H1 (cell line): ENCODE measurements at regions not wholly inside any gene's neighbourhood (a gene's known extent, or its start where the extent isn't known, plus 50 kb on each side); places are given as distances from the start of the nearest gene placed in this dataset.

Source experiments
- CTCF ChIA-PET: fragments of 300-600 bp; sonication (Branson Sonifier 250); formaldehyde crosslinking; loops from one replicate; lab custom pipeline; 2021; ENCODE audit not compliant: partially characterized antibody; lab: Charles Lee
- POLR2A ChIA-PET: fragments of 300-600 bp; sonication (Branson Sonifier 250); formaldehyde crosslinking; loops from one replicate; lab custom pipeline; 2021; ENCODE audit warnings: inconsistent platforms; ENCODE audit not compliant: partially characterized antibody; lab: Charles Lee
- DNase-seq, 2 experiments: peaks; one replicate each; pipeline versions ENCODE4 v3.0.0 to v3.0.0-alpha.2; 2010 to 2022; ENCODE audit warnings: low spot score in 2 of 2, low read depth in 1 of 2, mixed read lengths in 1 of 2
- FAIRE-seq: peaks from 2 replicates; lab custom pipeline; 2011; peaks lifted over from hg19 to GRCh38; lab: Jason Lieb, UNC
- H2AFZ ChIP-seq: 2 replicates; pipeline ENCODE4 v1.8.1; 2012; ENCODE audit warnings: low read length, inconsistent platforms
- H2AK5ac ChIP-seq: 2 replicates; pipeline ENCODE4 v1.6.1; 2013; ENCODE audit warnings: low read depth, low read length
- H2BK120ac ChIP-seq: replicated peaks from 2 replicates; pipeline ENCODE3; 2013; ENCODE audit warnings: low read depth, low read length, inconsistent platforms
- H2BK12ac ChIP-seq: 2 replicates; pipeline ENCODE4 v1.6.1; 2013; ENCODE audit warnings: low read depth, low read length
- H2BK15ac ChIP-seq: 2 replicates; pipeline ENCODE4 v1.6.1; 2013; ENCODE audit warnings: low read length
- H2BK20ac ChIP-seq: 2 replicates; pipeline ENCODE4 v1.6.1; 2013; ENCODE audit warnings: low read length
- H2BK5ac ChIP-seq: 2 replicates; pipeline ENCODE4 v1.6.1; 2013; ENCODE audit warnings: low read depth, low read length
- H3K14ac ChIP-seq: 2 replicates; pipeline ENCODE4 v1.6.1; 2013; ENCODE audit warnings: inconsistent platforms; ENCODE audit not compliant: insufficient read length
- H3K18ac ChIP-seq: 2 replicates; pipeline ENCODE4 v1.6.1; 2013; ENCODE audit warnings: low read length; ENCODE audit errors: extremely low read depth
- H3K23ac ChIP-seq: 2 replicates; pipeline ENCODE4 v1.6.1; 2013; ENCODE audit warnings: inconsistent platforms; ENCODE audit not compliant: insufficient read length
- H3K23me2 ChIP-seq: 2 replicates; pipeline ENCODE4 v1.6.1; 2013; ENCODE audit warnings: low read depth, low read length
- H3K27ac ChIP-seq: 2 replicates; pipeline ENCODE4 v1.6.1; 2011; ENCODE audit warnings: low read depth, low read length, inconsistent platforms
- H3K27me3 ChIP-seq, 4 experiments: replicated peaks in 1 of 4; 1 replicate in 1 of 4; 2 replicates in 3 of 4; pipeline versions ENCODE4 v1.6.1 to v1.8.1; 2011 to 2013; ENCODE audit warnings: low read length in 3 of 4, mild to moderate bottlenecking in 3 of 4, inconsistent platforms in 2 of 4, mixed read lengths in 2 of 4, moderate library complexity in 1 of 4; ENCODE audit not compliant: control insufficient read depth in 3 of 4, insufficient read depth in 3 of 4; ENCODE audit errors: extremely low read depth in 1 of 4
- H3K36me3 ChIP-seq, 4 experiments: 2 replicates each; pipeline versions ENCODE4 v1.6.1 to v1.8.1; 2011 to 2013; ENCODE audit warnings: mild to moderate bottlenecking in 4 of 4, low read length in 3 of 4, moderate library complexity in 2 of 4, control low read depth in 1 of 4, inconsistent platforms in 1 of 4; ENCODE audit not compliant: insufficient read depth in 4 of 4, control insufficient read depth in 2 of 4
- H3K4ac ChIP-seq: replicated peaks from 2 replicates; pipeline ENCODE3; 2013; ENCODE audit warnings: low read length, low read depth, mixed read lengths, inconsistent platforms; ENCODE audit not compliant: insufficient read length
- H3K4me1 ChIP-seq, 4 experiments: replicated peaks in 1 of 4; 1 replicate in 1 of 4; 2 replicates in 3 of 4; pipeline versions ENCODE4 v1.6.1 to v1.8.1; 2011 to 2013; ENCODE audit warnings: low read length in 3 of 4, inconsistent platforms in 2 of 4, mixed read lengths in 1 of 4; ENCODE audit not compliant: insufficient read depth in 4 of 4, control insufficient read depth in 3 of 4
- H3K4me2 ChIP-seq, 2 experiments: 2 replicates each; pipeline versions ENCODE4 v1.6.1 to v1.8.1; 2011 to 2013; ENCODE audit warnings: low read depth in 2 of 2, low read length in 2 of 2, control low read depth in 1 of 2, inconsistent platforms in 1 of 2, mild to moderate bottlenecking in 1 of 2; ENCODE audit not compliant: insufficient read depth in 1 of 2
- H3K4me3 ChIP-seq, 4 experiments: fragments of 200-600, 300-600 bp in 1 of 4; sonication (generic), shearing (Covaris generic), sonication (Bioruptor Twin) in 1 of 4; 2 replicates each; pipeline versions ENCODE4 v1.5.1 to v1.8.1; 2011 to 2016; ENCODE audit warnings: low read length in 4 of 4, low read depth in 3 of 4, control low read depth in 2 of 4, inconsistent platforms in 2 of 4, mild to moderate bottlenecking in 2 of 4, mixed read lengths in 1 of 4, moderate library complexity in 1 of 4; ENCODE audit not compliant: insufficient read depth in 2 of 4; ENCODE audit errors: extremely low read depth in 1 of 4
- H3K56ac ChIP-seq: replicated peaks from 2 replicates; pipeline ENCODE3; 2013; ENCODE audit warnings: low read depth, mild to moderate bottlenecking, mixed read lengths, low read length, inconsistent platforms; ENCODE audit not compliant: insufficient read length
- H3K79me1 ChIP-seq: 2 replicates; pipeline ENCODE4 v1.6.1; 2013; ENCODE audit warnings: low read depth, low read length, control low read depth
- H3K79me2 ChIP-seq, 2 experiments: 2 replicates each; pipeline versions ENCODE4 v1.6.1 to v1.8.1; 2012 to 2013; ENCODE audit warnings: low read length in 2 of 2, mild to moderate bottlenecking in 2 of 2, inconsistent platforms in 1 of 2; ENCODE audit not compliant: insufficient read depth in 2 of 2, control insufficient read depth in 1 of 2
- H3K9ac ChIP-seq, 4 experiments: replicated peaks in 1 of 4; 1 replicate in 1 of 4; 2 replicates in 3 of 4; pipeline versions ENCODE4 v1.6.1 to v1.8.1; 2011 to 2013; ENCODE audit warnings: low read depth in 3 of 4, low read length in 3 of 4, control low read depth in 2 of 4, mild to moderate bottlenecking in 2 of 4, moderate library complexity in 2 of 4, inconsistent platforms in 1 of 4; ENCODE audit errors: extremely low read depth in 1 of 4
- H3K9me3 ChIP-seq, 2 experiments: 2 replicates each; pipeline versions ENCODE4 v1.6.1 to v1.8.1; 2012 to 2013; ENCODE audit warnings: mild to moderate bottlenecking in 2 of 2, moderate library complexity in 2 of 2, control low read depth in 1 of 2, inconsistent platforms in 1 of 2, low read depth in 1 of 2, low read length in 1 of 2, mixed read lengths in 1 of 2; ENCODE audit not compliant: insufficient read depth in 2 of 2
- H4K20me1 ChIP-seq, 2 experiments: replicated peaks in 1 of 2; 2 replicates each; pipeline versions ENCODE3 to v1.8.1; 2011 to 2013; ENCODE audit warnings: inconsistent platforms in 2 of 2, low read length in 2 of 2, mild to moderate bottlenecking in 1 of 2; ENCODE audit not compliant: insufficient read depth in 2 of 2, control insufficient read depth in 1 of 2
- H4K5ac ChIP-seq: 2 replicates; pipeline ENCODE4 v1.6.1; 2013; ENCODE audit warnings: low read length, low read depth, mixed read lengths, inconsistent platforms; ENCODE audit not compliant: insufficient read length
- H4K8ac ChIP-seq: 2 replicates; pipeline ENCODE4 v1.8.0; 2013; ENCODE audit warnings: mild to moderate bottlenecking, moderate library complexity, low read length, inconsistent platforms; ENCODE audit not compliant: insufficient read depth; ENCODE audit errors: extremely low read depth
- H4K91ac ChIP-seq: replicated peaks from 2 replicates; pipeline ENCODE3; 2013; ENCODE audit warnings: low read length, mixed read lengths, inconsistent platforms; ENCODE audit not compliant: insufficient read length
- BCL11A ChIP-seq, 2 experiments: IDR thresholded peaks; one replicate each; pipeline ENCODE4 v1.6.1; 2011; ENCODE audit warnings: low read depth in 2 of 2, low read length in 2 of 2, mild to moderate bottlenecking in 2 of 2
- HDAC2 ChIP-seq, 2 experiments: fragments of 300-600 bp in 1 of 2; sonication (generic) in 1 of 2; IDR thresholded peaks; 2 replicates each; pipeline ENCODE4 v1.6.1; 2011 to 2012; ENCODE audit warnings: low read depth in 2 of 2, low read length in 2 of 2, mild to moderate bottlenecking in 2 of 2, moderate library complexity in 2 of 2, borderline replicate concordance in 1 of 2, inconsistent platforms in 1 of 2
- WGBS, 2 experiments: shearing (Covaris generic) in 1 of 2; methylation state at CpG; one replicate each; pipeline versions ENCODE4 v1.1.6 to v1.1.7; 2013 to 2015; ENCODE audit warnings: low lambda C conversion rate in 2 of 2, mixed read lengths in 2 of 2, inconsistent platforms in 1 of 2, low coverage in 1 of 2, missing lambda C conversion rate in 1 of 2; ENCODE audit not compliant: insufficient replicate concordance in 2 of 2, insufficient coverage in 1 of 2, insufficient read length in 1 of 2; ENCODE audit errors: extremely low coverage in 1 of 2, missing lambda C conversion rate in 1 of 2; 5-methylcytosine and 5-hydroxymethylcytosine counted together
- TF ChIP-seq, protein P1 (sequence below): IDR thresholded peaks from 2 replicates; pipeline ENCODE4 v1.6.1; 2012; ENCODE audit warnings: low read length, inconsistent platforms
- TF ChIP-seq, protein P2 (sequence below), 3 experiments: IDR thresholded peaks; 1 replicate in 2 of 3; 2 replicates in 1 of 3; pipeline versions ENCODE4 v1.5.1 to v1.6.1; 2011; ENCODE audit warnings: low read length in 3 of 3, mild to moderate bottlenecking in 3 of 3, inconsistent platforms in 2 of 3, low read depth in 1 of 3, moderate library complexity in 1 of 3; ENCODE audit not compliant: insufficient read depth in 1 of 3; ENCODE audit errors: control extremely low read depth in 1 of 3

DNA sequence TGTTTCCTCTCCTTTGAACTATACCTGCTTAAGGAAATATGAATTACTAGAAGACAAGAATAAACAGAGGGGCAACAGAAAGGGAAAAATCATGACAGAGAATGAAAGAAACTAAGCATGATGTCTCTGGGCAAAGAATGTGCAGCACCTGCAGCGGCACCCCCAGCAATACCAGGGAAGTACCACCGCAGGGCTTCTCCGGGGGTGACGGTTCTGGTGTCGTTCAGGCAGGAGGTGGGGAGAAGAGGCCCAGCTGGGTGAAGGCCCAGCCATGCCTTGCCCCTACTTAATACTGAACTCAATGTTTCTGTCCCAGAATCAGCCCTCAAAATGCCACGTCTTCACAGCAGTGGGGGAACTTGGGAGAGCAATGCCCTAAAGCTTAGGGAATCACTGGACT lies 337.6 kb downstream of the CDC14C start:
- WGBS, 2 experiments, result 91% methylated on average over 6 of the region's 6 CpGs; no CpG with 5 or more reads in 1 of the 2 experiments
- Histone ChIP-seq H3K9ac (no peak overlapping the region), H3K14ac (no peak overlapping the region), H3K79me2 (no peaks in the 10 kb centered on the region), H2AFZ (no peak overlapping the region; the same call in 1 of the 2 replicates), H3K4ac (no peak overlapping the region), H3K36me3 (no peaks in the 10 kb centered on the region), H2BK15ac (peak overlapping the region; percentile 18), H3K18ac (no peak overlapping the region), H3K27ac (no peak overlapping the region), H3K23me2 (no peaks in the 10 kb centered on the region), H4K20me1 (no peaks in the 10 kb centered on the region), H3K4me3 (no peak overlapping the region), H2BK12ac (no peak overlapping the region; the same call in 1 of the 2 replicates), H3K4me2 (no peak overlapping the region), H3K79me1 (no peaks in the 10 kb centered on the region), H2BK20ac (no peak overlapping the region), H2BK120ac (no peak overlapping the region), H3K27me3 (no peaks in the 10 kb centered on the region), H3K23ac (no peak overlapping the region), H2BK5ac (no peak overlapping the region), H3K56ac (no peak overlapping the region), H4K91ac (peak overlapping the region; percentile 7), H3K9me3 (no peaks in the 10 kb centered on the region), H4K8ac (no peak overlapping the region), H3K4me1 (no peaks in the 10 kb centered on the region), H2AK5ac (no peak overlapping the region), H4K5ac (no peak overlapping the region)
- CTCF ChIA-PET, result interaction anchor here (1.1 kb wide), 1 partner anchor 254 kb away, joined by 3 read pairs; no protein-coding TSS in a partner anchor
- no peak for TF ChIP-seq HDAC2 (IDR thresholded peaks at IDR 0.05; ENCODE audit: borderline replicate concordance in 1 of 2, low read depth in 2 of 2, low read length in 2 of 2)
- TF ChIP-seq, protein P1, sequence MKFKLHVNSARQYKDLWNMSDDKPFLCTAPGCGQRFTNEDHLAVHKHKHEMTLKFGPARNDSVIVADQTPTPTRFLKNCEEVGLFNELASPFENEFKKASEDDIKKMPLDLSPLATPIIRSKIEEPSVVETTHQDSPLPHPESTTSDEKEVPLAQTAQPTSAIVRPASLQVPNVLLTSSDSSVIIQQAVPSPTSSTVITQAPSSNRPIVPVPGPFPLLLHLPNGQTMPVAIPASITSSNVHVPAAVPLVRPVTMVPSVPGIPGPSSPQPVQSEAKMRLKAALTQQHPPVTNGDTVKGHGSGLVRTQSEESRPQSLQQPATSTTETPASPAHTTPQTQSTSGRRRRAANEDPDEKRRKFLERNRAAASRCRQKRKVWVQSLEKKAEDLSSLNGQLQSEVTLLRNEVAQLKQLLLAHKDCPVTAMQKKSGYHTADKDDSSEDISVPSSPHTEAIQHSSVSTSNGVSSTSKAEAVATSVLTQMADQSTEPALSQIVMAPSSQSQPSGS, result no peak
- no peak for TF ChIP-seq BCL11A (IDR thresholded peaks at IDR 0.05; ENCODE audit: low read depth in 2 of 2, low read length in 2 of 2)
- TF ChIP-seq, protein P2, sequence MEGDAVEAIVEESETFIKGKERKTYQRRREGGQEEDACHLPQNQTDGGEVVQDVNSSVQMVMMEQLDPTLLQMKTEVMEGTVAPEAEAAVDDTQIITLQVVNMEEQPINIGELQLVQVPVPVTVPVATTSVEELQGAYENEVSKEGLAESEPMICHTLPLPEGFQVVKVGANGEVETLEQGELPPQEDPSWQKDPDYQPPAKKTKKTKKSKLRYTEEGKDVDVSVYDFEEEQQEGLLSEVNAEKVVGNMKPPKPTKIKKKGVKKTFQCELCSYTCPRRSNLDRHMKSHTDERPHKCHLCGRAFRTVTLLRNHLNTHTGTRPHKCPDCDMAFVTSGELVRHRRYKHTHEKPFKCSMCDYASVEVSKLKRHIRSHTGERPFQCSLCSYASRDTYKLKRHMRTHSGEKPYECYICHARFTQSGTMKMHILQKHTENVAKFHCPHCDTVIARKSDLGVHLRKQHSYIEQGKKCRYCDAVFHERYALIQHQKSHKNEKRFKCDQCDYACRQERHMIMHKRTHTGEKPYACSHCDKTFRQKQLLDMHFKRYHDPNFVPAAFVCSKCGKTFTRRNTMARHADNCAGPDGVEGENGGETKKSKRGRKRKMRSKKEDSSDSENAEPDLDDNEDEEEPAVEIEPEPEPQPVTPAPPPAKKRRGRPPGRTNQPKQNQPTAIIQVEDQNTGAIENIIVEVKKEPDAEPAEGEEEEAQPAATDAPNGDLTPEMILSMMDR (IDR thresholded peaks at IDR 0.05; ENCODE audit: control extremely low read depth in 1 of 3, insufficient read depth in 1 of 3, low read depth in 1 of 3, low read length in 3 of 3), result no peak
- FAIRE-seq (no peak), DNase-seq (no peak)
- POLR2A ChIA-PET, result no interaction called here
